ENCODE measurements at regions not wholly inside any gene's neighbourhood (a gene's known extent, or its start where the extent isn't known, plus 50 kb on each side); places are given as distances from the start of the nearest gene placed in this dataset.

GRCh38 chr5:74016373-74016772, 390.4 kb downstream of the ARHGEF28 start:
- TF ChIP-seq ZNF207 (IDR thresholded peaks at IDR 0.05; ENCODE audit: borderline replicate concordance): no peak
- peak in 2 of 3 experiments; percentile 32 to 41; a peak in 3 of 6 replicates for TF ChIP-seq CTCF (IDR thresholded peaks at IDR 0.05 in 2 of 3, conservative IDR thresholded peaks at IDR 0.05 in 1 of 3; ENCODE audit: control insufficient read depth in 2 of 3, extremely low read depth in 1 of 3, insufficient read depth in 1 of 3, low read depth in 3 of 3, low read length in 3 of 3)
- no peak for TF ChIP-seq REST (IDR thresholded peaks at IDR 0.05; ENCODE audit: low read depth, low read length)
- TF ChIP-seq TCF7 (IDR thresholded peaks at IDR 0.05; ENCODE audit: borderline replicate concordance): no peak
- TF ChIP-seq FOXM1 (IDR thresholded peaks at IDR 0.05; ENCODE audit: low read depth, low read length): no peak
- TF ChIP-seq EGR1 (IDR thresholded peaks at IDR 0.05; ENCODE audit: borderline replicate concordance in 1 of 2, low read depth in 2 of 2, low read length in 2 of 2): no peak
- TF ChIP-seq EZH2 (IDR thresholded peaks at IDR 0.05; ENCODE audit: borderline replicate concordance, control insufficient read depth, low read depth, low read length): no peak
- TF ChIP-seq ATF2 (IDR thresholded peaks at IDR 0.05; ENCODE audit: low read length): no peak
- no peak for TF ChIP-seq ZBTB40 (IDR thresholded peaks at IDR 0.05; ENCODE audit: borderline replicate concordance)
- TF ChIP-seq MYB (IDR thresholded peaks at IDR 0.05; ENCODE audit: borderline replicate concordance, low read depth, low read length): no peak
- no peak for TF ChIP-seq MXI1 (IDR thresholded peaks at IDR 0.05; ENCODE audit: low read depth, low read length)
- no peak for TF ChIP-seq MAX (IDR thresholded peaks at IDR 0.05; ENCODE audit: low read depth, low read length)
